Kidney (tissue), 13 donors: ENCODE measurements at regions not wholly inside any gene's neighbourhood (a gene's known extent, or its start where the extent isn't known, plus 50 kb on each side); places are given as distances from the start of the nearest gene placed in this dataset.

ENCODE experiments used
- DNase-seq, 5 donors: peaks; one replicate each; pipeline ENCODE4 v3.0.0-alpha.2; 2013 to 2020
- FAIRE-seq: peaks from 2 replicates; lab custom pipeline; 2012; peaks lifted over from hg19 to GRCh38; lab: Jason Lieb, UNC
- H3K27ac ChIP-seq, 2 donors: one replicate each; pipeline ENCODE4 v1.7.0; 2013; ENCODE audit warnings: low read depth in 2 of 2, low read length in 2 of 2, inconsistent platforms in 1 of 2
- H3K27me3 ChIP-seq: one replicate; pipeline ENCODE4 v1.7.1; 2013; ENCODE audit warnings: low read length, inconsistent platforms; ENCODE audit not compliant: control insufficient read depth, insufficient read depth
- H3K36me3 ChIP-seq, 3 donors: one replicate each; pipeline versions ENCODE4 v1.7.0 to v1.7.1; 2013; ENCODE audit warnings: low read length in 3 of 3, control low read depth in 1 of 3, inconsistent platforms in 1 of 3; ENCODE audit not compliant: insufficient read depth in 3 of 3, control insufficient read depth in 2 of 3
- H3K4me1 ChIP-seq, 3 donors: one replicate each; pipeline versions ENCODE4 v1.7.0 to v1.7.1; 2013; ENCODE audit warnings: low read length in 3 of 3, inconsistent platforms in 1 of 3, low read depth in 1 of 3; ENCODE audit not compliant: control insufficient read depth in 2 of 3, insufficient read depth in 2 of 3
- H3K4me3 ChIP-seq, 3 donors: one replicate each; pipeline versions ENCODE4 v1.7.0 to v1.8.1; 2013; ENCODE audit warnings: low read length in 3 of 3, control low read depth in 1 of 3, inconsistent platforms in 1 of 3
- H3K9ac ChIP-seq, 3 donors: one replicate each; pipeline versions ENCODE4 v1.7.0 to v1.7.1; 2013; ENCODE audit warnings: low read length in 3 of 3, control low read depth in 1 of 3, inconsistent platforms in 1 of 3
- H3K9me3 ChIP-seq, 3 donors: one replicate each; pipeline versions ENCODE4 v1.7.0 to v1.7.1; 2013; ENCODE audit warnings: low read length in 3 of 3, control low read depth in 1 of 3, inconsistent platforms in 1 of 3; ENCODE audit not compliant: control insufficient read depth in 2 of 3, insufficient read depth in 1 of 3
- CTCF ChIP-seq: IDR thresholded peaks from 3 replicates; pipeline ENCODE4 v1.5.1; 2012; ENCODE audit warnings: mild to moderate bottlenecking, moderate library complexity, borderline replicate concordance; ENCODE audit not compliant: insufficient read depth; ENCODE audit errors: extremely low read depth
- intact Hi-C: fragments of 100-400 bp; cut with DNase I; formaldehyde crosslinking; loops from one replicate; pipeline ENCODE4 v1.11.1; 2022
- donor health status: control.
- donor health status: control.
- donor health status: control.
- donor health status: control.
- donor health status: control.
- donor health status: DM: yes; HTN: yes; CAD: no.
- donor health status: Normal renal cell carcinoma (clear cell type).

GRCh38 chr6:155894758-155895157, 439.1 kb upstream of the NOX3 start:
- H3K4me3 ChIP-seq, result no peak overlapping the region
- no peaks in the 10 kb centered on the region for H3K9me3 ChIP-seq
- H3K4me1 ChIP-seq, result peaks cover 0 to 2% (median 0%) of the 10 kb centered on the region in 3 donors
- intact Hi-C loops, result no loop called here
- FAIRE-seq, result no peak
- no peak for DNase-seq
- H3K27me3 ChIP-seq, result no peaks in the 10 kb centered on the region
- no peaks in the 10 kb centered on the region for H3K36me3 ChIP-seq
- H3K27ac ChIP-seq, result no peak overlapping the region
- no peak for TF ChIP-seq CTCF
- H3K9ac ChIP-seq, result no peak overlapping the region

GRCh38 chr6:155894262-155894661, 438.6 kb upstream of the NOX3 start:
- Histone ChIP-seq H3K4me1 (peaks cover 0 to 3% (median 0%) of the 10 kb centered on the region in 3 donors), H3K36me3 (no peaks in the 10 kb centered on the region), H3K27me3 (no peaks in the 10 kb centered on the region), H3K4me3 (no peak overlapping the region), H3K9me3 (no peaks in the 10 kb centered on the region), H3K27ac (no peak overlapping the region), H3K9ac (no peak overlapping the region)
- intact Hi-C loops, result no loop called here
- DNase-seq (no peak), FAIRE-seq (no peak)
- TF ChIP-seq CTCF, result no peak

- Histone ChIP-seq H3K9ac (no peak overlapping the region), H3K9me3 (no peaks in the 10 kb centered on the region), H3K27ac (no peak overlapping the region), H3K4me3 (no peak overlapping the region), H3K4me1 (peaks cover 0 to 3% (median 0%) of the 10 kb centered on the region in 3 donors), H3K27me3 (no peaks in the 10 kb centered on the region), H3K36me3 (no peaks in the 10 kb centered on the region)
- no peak for TF ChIP-seq CTCF
- DNase-seq (no peak), FAIRE-seq (no peak)
- intact Hi-C loops, result no loop called here
Measured at GRCh38 chr6:155890409-155890808, 434.8 kb upstream of the NOX3 start.

- H3K9ac ChIP-seq, result no peak overlapping the region
- FAIRE-seq (no peak), DNase-seq (peak in 3 of 5 donors; percentile 40 to 59 (median 55))
- H3K36me3 ChIP-seq, result no peaks in the 10 kb centered on the region
- no peaks in the 10 kb centered on the region for H3K9me3 ChIP-seq
- TF ChIP-seq CTCF, result no peak
- H3K27ac ChIP-seq, result no peak overlapping the region
- no peaks in the 10 kb centered on the region for H3K27me3 ChIP-seq
- H3K4me1 ChIP-seq, result peaks cover 0 to 3% (median 0%) of the 10 kb centered on the region in 3 donors
- intact Hi-C loops, result no loop called here
- H3K4me3 ChIP-seq, result no peak overlapping the region
Measured at GRCh38 chr6:155889410-155889809, 433.8 kb upstream of the NOX3 start.
